CD4-positive, alpha-beta T cell (primary cell): ENCODE measurements at regions not wholly inside any gene's neighbourhood (a gene's known extent, or its start where the extent isn't known, plus 50 kb on each side); places are given as distances from the start of the nearest gene placed in this dataset.

Experiments
- ATAC-seq: fragments of 200-7000 bp; cut with Tn5 transposase; one replicate; pipeline ENCODE4 v1.10.0; 2022; ENCODE audit warnings: mild to moderate bottlenecking; ENCODE audit not compliant: poor library complexity
- CTCF ChIA-PET: fragments of 350-600 bp; sonication (Branson Sonifier 250); formaldehyde crosslinking; loops from one replicate; lab custom pipeline; 2021; ENCODE audit warnings: antibody characterized with exemption, inconsistent platforms; lab: Charles Lee
- POLR2A ChIA-PET: fragments of 350-600 bp; sonication (Branson Sonifier 250); formaldehyde crosslinking; loops from one replicate; lab custom pipeline; 2021; ENCODE audit warnings: antibody characterized with exemption, inconsistent platforms; lab: Charles Lee
- DNase-seq, 14 experiments: peaks; one replicate each; pipeline ENCODE4 v3.0.0-alpha.2; 2013 to 2020; ENCODE audit warnings: mixed read lengths in 2 of 14
- H3K27ac ChIP-seq, 2 donors: one replicate each; pipeline versions ENCODE4 v1.5.1 to v1.7.0; 2013; ENCODE audit warnings: low read length in 2 of 2, low read depth in 1 of 2, mild to moderate bottlenecking in 1 of 2
- H3K27me3 ChIP-seq, 2 experiments: 1 replicate in 1 of 2; 2 replicates in 1 of 2; pipeline versions ENCODE4 v1.6.1 to v1.7.0; 2013; ENCODE audit warnings: low read length in 2 of 2, control low read depth in 1 of 2, mild to moderate bottlenecking in 1 of 2, moderate library complexity in 1 of 2; ENCODE audit not compliant: insufficient read depth in 2 of 2, control insufficient read depth in 1 of 2
- H3K36me3 ChIP-seq: one replicate; pipeline ENCODE4 v1.6.1; 2013; ENCODE audit warnings: low read length, control low read depth; ENCODE audit not compliant: insufficient read depth
- H3K4me1 ChIP-seq: one replicate; pipeline ENCODE4 v1.6.1; 2013; ENCODE audit warnings: low read length, control low read depth; ENCODE audit not compliant: insufficient read depth
- H3K4me3 ChIP-seq: one replicate; pipeline ENCODE4 v1.5.1; 2013; ENCODE audit warnings: mild to moderate bottlenecking, low read length, moderate library complexity
- H3K9me3 ChIP-seq, 2 experiments: 1 replicate in 1 of 2; 2 replicates in 1 of 2; pipeline versions ENCODE4 v1.6.1 to v1.7.0; 2013; ENCODE audit warnings: low read length in 2 of 2, mild to moderate bottlenecking in 2 of 2, control low read depth in 1 of 2, moderate library complexity in 1 of 2; ENCODE audit not compliant: control insufficient read depth in 1 of 2, insufficient read depth in 1 of 2
- H3K27ac Mint-ChIP-seq: one replicate; pipeline ENCODE4 v1.8.0; 2020; ENCODE audit warnings: mixed read lengths
- H3K27me3 Mint-ChIP-seq: one replicate; pipeline ENCODE4 v1.8.0; 2021; ENCODE audit warnings: mixed read lengths
- H3K36me3 Mint-ChIP-seq: one replicate; pipeline ENCODE4 v1.8.0; 2021; ENCODE audit warnings: low read depth, mixed read lengths
- H3K4me1 Mint-ChIP-seq: one replicate; pipeline ENCODE4 v1.8.0; 2021; ENCODE audit warnings: low read depth, mixed read lengths
- H3K4me3 Mint-ChIP-seq: one replicate; pipeline ENCODE4 v1.8.0; 2020; ENCODE audit warnings: mild to moderate bottlenecking, mixed read lengths
- H3K9me3 Mint-ChIP-seq: one replicate; pipeline ENCODE4 v1.8.0; 2020; ENCODE audit warnings: mixed read lengths
- intact Hi-C, 2 experiments: fragments of 100-400 bp; cut with DNase I in 1 of 2; cut with micrococcal nuclease in 1 of 2; formaldehyde crosslinking; loops; one replicate each; pipeline versions ENCODE4 v1.15.1 to v1.9.0; 2023 to 2025; cut with DNase I, micrococcal nuclease
- TF ChIP-seq, protein P1 (sequence below): fragments of 200-600 bp; IDR thresholded peaks from one replicate; pipeline ENCODE4 v1.8.0; 2022; ENCODE audit warnings: antibody characterized with exemption, mild to moderate bottlenecking

- H3K27ac ChIP-seq: no peak overlapping the region
- H3K4me3 Mint-ChIP-seq: no peak overlapping the region
- no peaks in the 10 kb centered on the region for H3K36me3 Mint-ChIP-seq
- TF ChIP-seq, protein P1, sequence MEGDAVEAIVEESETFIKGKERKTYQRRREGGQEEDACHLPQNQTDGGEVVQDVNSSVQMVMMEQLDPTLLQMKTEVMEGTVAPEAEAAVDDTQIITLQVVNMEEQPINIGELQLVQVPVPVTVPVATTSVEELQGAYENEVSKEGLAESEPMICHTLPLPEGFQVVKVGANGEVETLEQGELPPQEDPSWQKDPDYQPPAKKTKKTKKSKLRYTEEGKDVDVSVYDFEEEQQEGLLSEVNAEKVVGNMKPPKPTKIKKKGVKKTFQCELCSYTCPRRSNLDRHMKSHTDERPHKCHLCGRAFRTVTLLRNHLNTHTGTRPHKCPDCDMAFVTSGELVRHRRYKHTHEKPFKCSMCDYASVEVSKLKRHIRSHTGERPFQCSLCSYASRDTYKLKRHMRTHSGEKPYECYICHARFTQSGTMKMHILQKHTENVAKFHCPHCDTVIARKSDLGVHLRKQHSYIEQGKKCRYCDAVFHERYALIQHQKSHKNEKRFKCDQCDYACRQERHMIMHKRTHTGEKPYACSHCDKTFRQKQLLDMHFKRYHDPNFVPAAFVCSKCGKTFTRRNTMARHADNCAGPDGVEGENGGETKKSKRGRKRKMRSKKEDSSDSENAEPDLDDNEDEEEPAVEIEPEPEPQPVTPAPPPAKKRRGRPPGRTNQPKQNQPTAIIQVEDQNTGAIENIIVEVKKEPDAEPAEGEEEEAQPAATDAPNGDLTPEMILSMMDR: no peak
- H3K27me3 Mint-ChIP-seq: no peaks in the 10 kb centered on the region
- ChIA-PET CTCF (interaction anchor here (1.7 kb wide), 1 partner anchor 38 kb away, joined by 4 read pairs; no protein-coding TSS in a partner anchor), POLR2A (interaction anchor here (0.8 kb wide), 1 partner anchor 58 kb away, joined by 4 read pairs; no protein-coding TSS in a partner anchor)
- ATAC-seq (no peak), DNase-seq (no peak)
- intact Hi-C loops: no loop called here
- no peaks in the 10 kb centered on the region for H3K36me3 ChIP-seq
- no peak overlapping the region for H3K27ac Mint-ChIP-seq
- H3K9me3 Mint-ChIP-seq: no peaks in the 10 kb centered on the region
- H3K4me1 Mint-ChIP-seq: no peaks in the 10 kb centered on the region
- H3K27me3 ChIP-seq: no peaks in the 10 kb centered on the region
- no peak overlapping the region for H3K4me3 ChIP-seq
- H3K9me3 ChIP-seq: no peaks in the 10 kb centered on the region
- H3K4me1 ChIP-seq: no peaks in the 10 kb centered on the region
These were observed 54.1 kb upstream of the UBR2 start for GRCh38 chr6:42509765-42510164.

GRCh38 chr6:42509256-42509655, 54.6 kb upstream of the UBR2 start:
- ChIA-PET POLR2A (interaction anchor here (0.8 kb wide), 1 partner anchor 57 kb away, joined by 4 read pairs; no protein-coding TSS in a partner anchor), CTCF (no interaction called here)
- no peaks in the 10 kb centered on the region for H3K27me3 Mint-ChIP-seq
- ATAC-seq (no peak), DNase-seq (no peak)
- intact Hi-C loops: no loop called here
- Histone ChIP-seq H3K36me3 (no peaks in the 10 kb centered on the region), H3K27ac (no peak overlapping the region), H3K4me1 (no peaks in the 10 kb centered on the region), H3K27me3 (no peaks in the 10 kb centered on the region), H3K4me3 (no peak overlapping the region), H3K9me3 (no peaks in the 10 kb centered on the region)
- no peak overlapping the region for H3K27ac Mint-ChIP-seq
- no peak overlapping the region for H3K4me3 Mint-ChIP-seq
- H3K36me3 Mint-ChIP-seq: no peaks in the 10 kb centered on the region
- TF ChIP-seq, protein P1: no peak
- no peaks in the 10 kb centered on the region for H3K4me1 Mint-ChIP-seq
- no peaks in the 10 kb centered on the region for H3K9me3 Mint-ChIP-seq

- ChIA-PET POLR2A (no interaction called here), CTCF (no interaction called here)
- H3K27me3 ChIP-seq: no peaks in the 10 kb centered on the region
- H3K4me1 Mint-ChIP-seq: no peaks in the 10 kb centered on the region
- no peaks in the 10 kb centered on the region for H3K36me3 Mint-ChIP-seq
- intact Hi-C loops: no loop called here
- no peak overlapping the region for H3K4me3 Mint-ChIP-seq
- H3K4me1 ChIP-seq: no peaks in the 10 kb centered on the region
- no peaks in the 10 kb centered on the region for H3K36me3 ChIP-seq
- H3K27ac Mint-ChIP-seq: no peak overlapping the region
- no peak overlapping the region for H3K27ac ChIP-seq
- TF ChIP-seq, protein P1: no peak
- ATAC-seq (no peak), DNase-seq (no peak)
- no peak overlapping the region for H3K4me3 ChIP-seq
- no peaks in the 10 kb centered on the region for H3K9me3 ChIP-seq
- H3K27me3 Mint-ChIP-seq: no peaks in the 10 kb centered on the region
- H3K9me3 Mint-ChIP-seq: peaks cover 2% of the 10 kb centered on the region
These were observed 55.9 kb upstream of the UBR2 start for GRCh38 chr6:42507901-42508300.
